Heart right ventricle (tissue), 16 donors: ENCODE measurements at regions not wholly inside any gene's neighbourhood (a gene's known extent, or its start where the extent isn't known, plus 50 kb on each side); places are given as distances from the start of the nearest gene placed in this dataset.

Experiments
- ATAC-seq, 8 donors: fragments of 200-7000 bp; cut with Tn5 transposase; one replicate each; pipeline ENCODE4 v1.9.1; 2020; ENCODE audit warnings: mild to moderate bottlenecking in 8 of 8, moderate library complexity in 8 of 8, moderate number of reproducible peaks in 1 of 8
- DNase-seq, 2 donors: peaks; one replicate each; pipeline ENCODE4 v3.0.0-alpha.2; 2020
- H3K27ac ChIP-seq, 10 donors: fragments of 200-600 bp; sonication (generic) in 2 of 10; one replicate each; pipeline versions ENCODE4 v1.5.0 to v1.8.0; 2020 to 2022; ENCODE audit warnings: mild to moderate bottlenecking in 3 of 10
- H3K27me3 ChIP-seq, 7 donors: fragments of 200-600 bp; one replicate each; pipeline ENCODE4 v1.8.0; 2021 to 2022; ENCODE audit warnings: mild to moderate bottlenecking in 2 of 7
- H3K36me3 ChIP-seq, 9 donors: fragments of 200-600 bp; sonication (generic) in 1 of 9; one replicate each; pipeline versions ENCODE4 v1.5.0 to v1.8.0; 2020 to 2022; ENCODE audit warnings: mild to moderate bottlenecking in 2 of 9
- H3K4me1 ChIP-seq, 9 donors: fragments of 200-600 bp; sonication (generic) in 1 of 9; one replicate each; pipeline versions ENCODE4 v1.5.0 to v1.8.0; 2020 to 2022; ENCODE audit warnings: mild to moderate bottlenecking in 4 of 9
- H3K4me3 ChIP-seq, 10 donors: fragments of 200-600 bp; sonication (generic) in 2 of 10; one replicate each; pipeline versions ENCODE4 v1.5.0 to v1.8.0; 2020 to 2022; ENCODE audit warnings: mild to moderate bottlenecking in 7 of 10, moderate library complexity in 2 of 10
- H3K9me3 ChIP-seq, 11 donors: fragments of 200-600 bp in 10 of 11; sonication (generic) in 2 of 11; one replicate each; pipeline versions ENCODE4 v1.5.0 to v1.8.0; 2013 to 2022; ENCODE audit warnings: mild to moderate bottlenecking in 2 of 11, control low read depth in 1 of 11, moderate library complexity in 1 of 11
- CTCF ChIP-seq, 9 donors: fragments of 200-600 bp; sonication (generic) in 2 of 9; IDR thresholded peaks; one replicate each; pipeline versions ENCODE4 v1.5.0 to v1.8.0; 2021 to 2022; ENCODE audit warnings: antibody characterized with exemption in 9 of 9, mild to moderate bottlenecking in 5 of 9, moderate library complexity in 1 of 9
- WGBS, 2 donors: extraction: QIAGEN DNeasy Blood & Tissue Kit; methylation state at CpG; one replicate each; pipeline ENCODE4 v1.1.7; 2013; ENCODE audit warnings: inconsistent platforms in 1 of 2; 5-methylcytosine and 5-hydroxymethylcytosine counted together
- intact Hi-C, 10 donors: fragments of 100-400 bp; cut with DNase I; formaldehyde crosslinking; loops; one replicate each; pipeline versions ENCODE4 v1.11.1 to v1.14.2; 2022
- donor health status: Arrhythmogenic right ventricular cardiomyopathy.
- donor health status: ischemic (EF 13 %, LVEDD 7.1; RV severe dilation, severe dysfunction).
- donor health status: healthy with polysubstance abuse.
- donor health status: DM: no; HTN: yes; CAD: no.
- donor health status: DM: no; HTN: no; CAD: no.
- donor health status: ischemic (EF 25% LVEDD 6.9; RV normal size, moderate dysfunction).
- donor health status: ischemic (EF 25% LVEDD 5.7; RV mildly dilated, moderate dysfunction).
- donor health status: healthy.
- donor health status: DM: yes; HTN: yes; CAD: no.
- donor health status: Ischemic cardiomyopathy.
- donor health status: ischemic (EF 35%, LVEDD 5.7; RV mildly dilated, moderate dysfunction).
- donor health status: nonischemic (EF 11% LVEDD 7.7; RV severe dilation, severe dysfunction).
- donor health status: DM: yes; HTN: yes; CAD: no.
- donor health status: PGD.
- donor health status: ischemic (EF 29% LVEDD 5.4; RV normal size, mild dysfunction).
- donor health status: nonischemic (EF 23%, LVEDD 6.1; RV moderate dilation, normal function).

DNA sequence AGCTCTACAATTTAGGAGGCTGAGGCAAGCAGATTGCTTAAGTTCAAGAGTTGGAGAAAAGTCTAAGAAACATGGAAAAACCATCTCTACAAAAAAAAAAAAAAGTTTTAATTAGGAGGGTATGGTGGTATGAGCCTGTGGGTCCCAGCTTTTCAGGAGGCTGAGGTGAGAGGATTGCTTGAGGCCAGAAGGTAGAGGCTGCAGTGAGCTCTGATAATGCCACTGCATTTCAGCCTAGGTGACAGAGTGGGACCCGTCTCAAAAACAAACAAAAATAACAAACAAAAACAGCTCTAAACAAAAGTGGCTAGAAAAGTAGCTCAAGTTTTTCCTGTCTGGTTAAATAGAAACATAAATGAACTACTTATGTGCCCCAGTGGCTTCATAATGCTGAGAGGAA lies 2133.6 kb upstream of the DEFB115 start:
- no peaks in the 10 kb centered on the region for H3K36me3 ChIP-seq
- ATAC-seq (no peak), DNase-seq (no peak)
- H3K27ac ChIP-seq, result no peak overlapping the region
- intact Hi-C loops, result loop anchor here in 2 of 10 donors (10.0 kb wide), 1 partner anchor 761 kb away; no protein-coding TSS in a partner anchor
- no peak overlapping the region for H3K4me3 ChIP-seq
- no peaks in the 10 kb centered on the region for H3K27me3 ChIP-seq
- H3K4me1 ChIP-seq, result no peaks in the 10 kb centered on the region
- TF ChIP-seq CTCF (IDR thresholded peaks at IDR 0.05), result no peak
- peaks cover 0 to 24% (median 0%) of the 10 kb centered on the region in 11 donors for H3K9me3 ChIP-seq
- 39 to 63% methylated on average over 1 of the region's 1 CpG for WGBS, 2 donors
